Keratinocyte (primary cell): ENCODE measurements at regions not wholly inside any gene's neighbourhood (a gene's known extent, or its start where the extent isn't known, plus 50 kb on each side); places are given as distances from the start of the nearest gene placed in this dataset.

Experiments used
- DNase-seq: peaks from one replicate; pipeline ENCODE4 v3.0.0-alpha.2; 2011; ENCODE audit warnings: low read depth, missing footprints, low spot score
- FAIRE-seq: peaks from 2 replicates; lab custom pipeline; 2011; peaks lifted over from hg19 to GRCh38; lab: Jason Lieb, UNC
- H2AFZ ChIP-seq: 2 replicates; pipeline ENCODE4 v1.6.0; 2012; ENCODE audit warnings: low read length, control low read depth, inconsistent platforms; ENCODE audit not compliant: control insufficient read depth
- H3K27ac ChIP-seq: 2 replicates; pipeline ENCODE4 v1.5.1; 2011; ENCODE audit warnings: low read length; ENCODE audit not compliant: control insufficient read depth, insufficient read depth
- H3K27me3 ChIP-seq: 3 replicates; pipeline ENCODE4 v1.6.0; 2011; ENCODE audit warnings: low read length; ENCODE audit not compliant: control insufficient read depth, insufficient read depth; ENCODE audit errors: extremely low read depth
- H3K36me3 ChIP-seq, 2 experiments: 2 replicates in 1 of 2; 3 replicates in 1 of 2; pipeline ENCODE4 v1.5.1; 2011; ENCODE audit warnings: low read length in 2 of 2, mild to moderate bottlenecking in 1 of 2; ENCODE audit not compliant: control insufficient read depth in 2 of 2, insufficient read depth in 2 of 2; ENCODE audit errors: extremely low read depth in 1 of 2
- H3K4me1 ChIP-seq: 3 replicates; pipeline ENCODE4 v1.5.1; 2011; ENCODE audit warnings: low read length; ENCODE audit not compliant: control insufficient read depth, insufficient read depth; ENCODE audit errors: extremely low read depth
- H3K4me2 ChIP-seq: 3 replicates; pipeline ENCODE4 v1.6.0; 2011; ENCODE audit warnings: low read depth, low read length; ENCODE audit not compliant: control insufficient read depth, insufficient read depth; ENCODE audit errors: extremely low read depth
- H3K4me3 ChIP-seq, 3 experiments: fragments of 200-600 bp in 1 of 3; sonication (generic) in 1 of 3; 2 replicates in 2 of 3; 3 replicates in 1 of 3; pipeline ENCODE4 v1.5.1; 2011 to 2016; ENCODE audit warnings: low read length in 3 of 3, mild to moderate bottlenecking in 3 of 3, control low read depth in 2 of 3, inconsistent platforms in 1 of 3, low read depth in 1 of 3, mixed read lengths in 1 of 3, mixed run types in 1 of 3, moderate library complexity in 1 of 3; ENCODE audit not compliant: control insufficient read depth in 2 of 3, insufficient read depth in 2 of 3; ENCODE audit errors: extremely low read depth in 1 of 3
- H3K79me2 ChIP-seq: 2 replicates; pipeline ENCODE4 v1.6.0; 2012; ENCODE audit warnings: low read length; ENCODE audit not compliant: control insufficient read depth, insufficient read depth
- H3K9ac ChIP-seq: 3 replicates; pipeline ENCODE4 v1.6.0; 2011; ENCODE audit warnings: low read length; ENCODE audit not compliant: control insufficient read depth, insufficient read depth; ENCODE audit errors: extremely low read depth
- H3K9me1 ChIP-seq: 3 replicates; pipeline ENCODE4 v1.6.0; 2011; ENCODE audit warnings: low read length; ENCODE audit not compliant: control insufficient read depth, insufficient read depth; ENCODE audit errors: extremely low read depth
- H3K9me3 ChIP-seq: 2 replicates; pipeline ENCODE4 v1.5.1; 2012; ENCODE audit warnings: low read depth, low read length; ENCODE audit not compliant: control insufficient read depth
- H4K20me1 ChIP-seq: 3 replicates; pipeline ENCODE4 v1.6.0; 2011; ENCODE audit warnings: low read length; ENCODE audit not compliant: control insufficient read depth, insufficient read depth; ENCODE audit errors: extremely low read depth
- CTCF ChIP-seq, 3 experiments: IDR thresholded peaks in 1 of 3; conservative IDR thresholded peaks in 1 of 3; optimal IDR thresholded peaks in 1 of 3; 2 replicates in 2 of 3; 3 replicates in 1 of 3; pipeline versions ENCODE3 to v1.5.1; 2011; ENCODE audit warnings: low read length in 3 of 3, mild to moderate bottlenecking in 3 of 3, moderate library complexity in 2 of 3, control low read depth in 1 of 3, inconsistent platforms in 1 of 3; ENCODE audit not compliant: insufficient read depth in 2 of 3; ENCODE audit errors: extremely low read depth in 1 of 3
- EZH2 ChIP-seq: IDR thresholded peaks from one replicate; pipeline ENCODE4 v1.6.1; 2012; ENCODE audit warnings: inconsistent platforms, mild to moderate bottlenecking, low read length, moderate library complexity
- dilution Hi-C: fragments of 300-500 bp; cut with MboI; formaldehyde crosslinking; loops from one replicate; pipeline ENCODE4 v1.7.0; 2020; ENCODE audit warnings: low sequenced_read_pairs; ENCODE audit not compliant: extremely low pct_ligation_motif_present

GRCh38 chr4:72935462-72935861 is 134.1 kb downstream of the COX18 start:
- FAIRE-seq (no peak), DNase-seq (no peak)
- TF ChIP-seq CTCF (optimal IDR thresholded peaks at IDR 0.05 in 1 of 3, IDR thresholded peaks at IDR 0.05 in 1 of 3, conservative IDR thresholded peaks at IDR 0.05 in 1 of 3; ENCODE audit: extremely low read depth in 1 of 3, insufficient read depth in 2 of 3, low read length in 3 of 3) = no peak
- no peak for TF ChIP-seq EZH2
- no peaks in the 10 kb centered on the region for H3K4me1 ChIP-seq
- H3K9ac ChIP-seq = no peak overlapping the region
- H3K27me3 ChIP-seq = no peaks in the 10 kb centered on the region
- dilution Hi-C loops = no loop called here
- no peak overlapping the region for H3K4me3 ChIP-seq
- no peaks in the 10 kb centered on the region for H4K20me1 ChIP-seq
- H3K9me3 ChIP-seq = no peaks in the 10 kb centered on the region
- no peak overlapping the region for H2AFZ ChIP-seq
- H3K9me1 ChIP-seq = no peaks in the 10 kb centered on the region
- no peaks in the 10 kb centered on the region for H3K36me3 ChIP-seq
- no peak overlapping the region for H3K27ac ChIP-seq
- no peaks in the 10 kb centered on the region for H3K79me2 ChIP-seq
- H3K4me2 ChIP-seq = no peak overlapping the region

GRCh38 chr4:72933029-72933428 is 136.5 kb downstream of the COX18 start:
- Histone ChIP-seq H3K9ac (no peak overlapping the region), H3K4me2 (no peak overlapping the region), H3K27me3 (no peaks in the 10 kb centered on the region), H3K27ac (no peak overlapping the region), H3K36me3 (no peaks in the 10 kb centered on the region), H2AFZ (no peak overlapping the region), H4K20me1 (no peaks in the 10 kb centered on the region), H3K9me1 (no peaks in the 10 kb centered on the region), H3K4me1 (no peaks in the 10 kb centered on the region), H3K9me3 (no peaks in the 10 kb centered on the region), H3K79me2 (no peaks in the 10 kb centered on the region), H3K4me3 (no peak overlapping the region)
- dilution Hi-C loops = no loop called here
- FAIRE-seq (no peak), DNase-seq (no peak)
- no peak for TF ChIP-seq EZH2
- no peak for TF ChIP-seq CTCF (optimal IDR thresholded peaks at IDR 0.05 in 1 of 3, IDR thresholded peaks at IDR 0.05 in 1 of 3, conservative IDR thresholded peaks at IDR 0.05 in 1 of 3; ENCODE audit: extremely low read depth in 1 of 3, insufficient read depth in 2 of 3, low read length in 3 of 3)
